Cardiac muscle cell (in vitro differentiated cells and primary cell): ENCODE measurements at regions not wholly inside any gene's neighbourhood (a gene's known extent, or its start where the extent isn't known, plus 50 kb on each side); places are given as distances from the start of the nearest gene placed in this dataset.

Experiments
- DNase-seq, 2 donors: peaks; one replicate each; pipeline versions ENCODE4 v3.0.0 to v3.0.0-alpha.2; 2010 to 2017; ENCODE audit warnings: low read depth in 1 of 2, low spot score in 1 of 2
- H3K27ac ChIP-seq: fragments of 200-600 bp; sonication (generic); 2 replicates; pipeline ENCODE4 v1.5.1; 2016
- H3K27me3 ChIP-seq: fragments of 200-600 bp; sonication (generic); 2 replicates; pipeline ENCODE4 v1.6.0; 2016; ENCODE audit warnings: control low read depth
- H3K36me3 ChIP-seq: fragments of 200-600 bp; sonication (generic); 2 replicates; pipeline ENCODE4 v1.5.1; 2016; ENCODE audit warnings: control low read depth
- H3K4me1 ChIP-seq: fragments of 200-600 bp; sonication (generic); 2 replicates; pipeline ENCODE4 v1.8.1; 2017; ENCODE audit warnings: low read depth, mild to moderate bottlenecking, mixed run types
- H3K4me3 ChIP-seq: fragments of 200-600 bp; sonication (generic); 2 replicates; pipeline ENCODE4 v1.5.1; 2016; ENCODE audit warnings: mild to moderate bottlenecking
- H3K9me3 ChIP-seq: fragments of 200-600 bp; sonication (generic); 2 replicates; pipeline ENCODE4 v1.5.1; 2017; ENCODE audit warnings: low read depth, mild to moderate bottlenecking, control low read depth
- TF ChIP-seq, protein P1 (sequence below): IDR thresholded peaks from 2 replicates; pipeline ENCODE4 v1.5.1; 2012; ENCODE audit warnings: low read depth, mild to moderate bottlenecking, low read length

DNA sequence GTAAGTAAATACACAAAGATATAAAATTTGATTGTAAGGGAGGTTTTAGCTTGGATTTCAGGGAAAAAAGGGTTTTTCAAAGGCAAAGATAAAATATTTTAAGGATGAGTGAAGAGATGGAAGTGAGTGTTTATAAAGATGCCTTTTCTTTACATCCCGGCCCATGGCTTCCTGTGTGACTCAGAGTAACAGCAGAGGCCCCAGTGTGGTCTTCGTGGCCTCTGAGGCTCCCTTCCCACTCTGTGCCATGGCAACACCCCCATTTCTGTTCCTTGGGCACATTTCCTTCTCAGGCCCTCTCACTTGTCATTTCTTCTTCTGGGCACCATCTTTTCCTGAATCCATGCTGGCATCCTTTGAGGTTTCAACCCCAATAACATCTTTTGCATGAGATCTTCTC, 92.6 kb upstream of the TMEM18 start:
- H3K4me1 ChIP-seq: no peaks in the 10 kb centered on the region
- H3K27ac ChIP-seq: no peak overlapping the region
- H3K4me3 ChIP-seq: no peak overlapping the region
- no peaks in the 10 kb centered on the region for H3K36me3 ChIP-seq
- H3K27me3 ChIP-seq: no peaks in the 10 kb centered on the region
- no peak for DNase-seq
- TF ChIP-seq, protein P1, sequence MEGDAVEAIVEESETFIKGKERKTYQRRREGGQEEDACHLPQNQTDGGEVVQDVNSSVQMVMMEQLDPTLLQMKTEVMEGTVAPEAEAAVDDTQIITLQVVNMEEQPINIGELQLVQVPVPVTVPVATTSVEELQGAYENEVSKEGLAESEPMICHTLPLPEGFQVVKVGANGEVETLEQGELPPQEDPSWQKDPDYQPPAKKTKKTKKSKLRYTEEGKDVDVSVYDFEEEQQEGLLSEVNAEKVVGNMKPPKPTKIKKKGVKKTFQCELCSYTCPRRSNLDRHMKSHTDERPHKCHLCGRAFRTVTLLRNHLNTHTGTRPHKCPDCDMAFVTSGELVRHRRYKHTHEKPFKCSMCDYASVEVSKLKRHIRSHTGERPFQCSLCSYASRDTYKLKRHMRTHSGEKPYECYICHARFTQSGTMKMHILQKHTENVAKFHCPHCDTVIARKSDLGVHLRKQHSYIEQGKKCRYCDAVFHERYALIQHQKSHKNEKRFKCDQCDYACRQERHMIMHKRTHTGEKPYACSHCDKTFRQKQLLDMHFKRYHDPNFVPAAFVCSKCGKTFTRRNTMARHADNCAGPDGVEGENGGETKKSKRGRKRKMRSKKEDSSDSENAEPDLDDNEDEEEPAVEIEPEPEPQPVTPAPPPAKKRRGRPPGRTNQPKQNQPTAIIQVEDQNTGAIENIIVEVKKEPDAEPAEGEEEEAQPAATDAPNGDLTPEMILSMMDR: no peak
- no peaks in the 10 kb centered on the region for H3K9me3 ChIP-seq

DNA sequence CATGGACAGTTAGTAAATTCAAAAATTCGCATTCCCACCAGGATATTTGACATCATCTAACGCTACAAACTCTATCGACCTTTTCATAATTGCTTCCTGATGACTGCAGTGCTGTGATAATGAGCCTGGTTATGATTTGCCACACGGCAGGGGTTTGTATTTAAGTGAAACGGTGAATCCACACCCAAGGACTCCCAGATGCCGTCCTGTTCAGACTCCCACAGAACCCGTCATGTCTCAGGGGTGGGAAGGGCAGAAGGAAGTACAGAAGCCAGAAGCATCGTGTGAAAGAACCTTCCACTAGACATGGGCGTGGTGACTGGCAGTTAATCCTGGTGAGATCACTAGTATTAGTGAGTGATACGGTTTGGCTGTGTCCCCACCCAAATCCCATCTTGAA, 91.2 kb upstream of the TMEM18 start:
- DNase-seq: no peak
- TF ChIP-seq, protein P1: no peak
- Histone ChIP-seq H3K9me3 (no peaks in the 10 kb centered on the region), H3K27ac (no peak overlapping the region), H3K36me3 (no peaks in the 10 kb centered on the region), H3K4me1 (no peaks in the 10 kb centered on the region), H3K4me3 (no peak overlapping the region), H3K27me3 (no peaks in the 10 kb centered on the region)

DNA sequence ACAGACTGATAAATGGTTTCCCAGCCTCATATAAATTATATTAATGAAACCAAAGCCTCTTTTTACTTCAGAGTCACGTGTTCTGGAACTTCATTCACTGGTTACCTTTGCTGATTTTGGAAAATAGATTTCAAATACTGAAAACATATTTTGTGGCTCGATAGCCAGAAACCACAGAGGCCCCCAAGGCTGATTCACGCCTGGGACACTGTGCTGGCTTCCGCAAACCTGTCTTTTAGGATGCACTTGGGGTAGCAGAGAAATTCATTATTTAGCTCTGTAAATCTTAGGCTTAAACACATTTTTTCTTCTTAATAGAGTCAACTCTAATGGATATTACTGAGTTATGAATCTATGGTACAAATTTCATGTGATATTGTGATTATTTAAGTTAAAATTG, 90.7 kb upstream of the TMEM18 start:
- Histone ChIP-seq H3K9me3 (no peaks in the 10 kb centered on the region), H3K4me3 (no peak overlapping the region), H3K4me1 (no peaks in the 10 kb centered on the region), H3K27ac (no peak overlapping the region), H3K36me3 (no peaks in the 10 kb centered on the region), H3K27me3 (no peaks in the 10 kb centered on the region)
- TF ChIP-seq, protein P1: no peak
- no peak for DNase-seq

DNA sequence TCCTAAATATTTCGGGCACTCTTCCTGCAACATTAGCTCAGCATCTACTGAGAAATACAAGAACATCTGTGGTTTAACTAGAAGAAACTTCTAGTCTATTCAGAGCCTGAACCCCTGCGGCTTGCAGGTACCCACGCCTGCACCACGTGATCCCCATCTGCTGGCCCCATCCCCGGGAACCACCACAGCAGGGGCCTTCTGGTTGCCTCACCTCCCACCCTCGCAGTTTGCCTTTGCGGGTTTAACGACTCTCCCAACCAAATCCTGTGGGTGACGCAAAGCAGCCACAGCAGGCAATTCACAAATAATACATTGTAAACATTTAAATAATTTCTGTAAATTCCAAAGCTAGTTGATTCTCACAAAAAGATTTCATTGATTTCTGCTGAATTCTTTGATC, 90.2 kb upstream of the TMEM18 start:
- Histone ChIP-seq H3K27me3 (no peaks in the 10 kb centered on the region), H3K4me1 (no peaks in the 10 kb centered on the region), H3K36me3 (no peaks in the 10 kb centered on the region), H3K4me3 (no peak overlapping the region), H3K9me3 (no peaks in the 10 kb centered on the region), H3K27ac (no peak overlapping the region)
- TF ChIP-seq, protein P1: no peak
- DNase-seq: no peak

DNA sequence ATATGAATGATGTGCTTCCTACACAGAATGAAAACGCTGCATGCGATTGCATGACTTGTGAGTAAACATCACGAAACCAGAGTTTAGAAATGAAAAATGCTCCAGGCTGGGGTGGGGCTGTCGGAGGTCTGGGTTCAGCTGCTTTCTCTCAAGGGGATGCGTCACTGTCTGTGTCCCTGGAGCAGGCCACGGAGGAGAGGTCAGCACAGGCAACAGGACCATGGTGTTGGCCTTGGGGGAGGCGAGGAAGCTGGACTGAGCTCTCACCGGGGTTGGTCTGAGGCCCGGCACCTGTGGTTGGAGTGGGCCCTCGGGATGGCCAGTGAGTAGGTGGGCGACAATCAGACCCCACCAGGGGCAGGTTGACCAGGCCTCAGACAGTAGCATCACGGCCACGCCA, 89.0 kb upstream of the TMEM18 start:
- no peaks in the 10 kb centered on the region for H3K9me3 ChIP-seq
- H3K36me3 ChIP-seq: no peaks in the 10 kb centered on the region
- H3K4me3 ChIP-seq: no peak overlapping the region
- no peaks in the 10 kb centered on the region for H3K27me3 ChIP-seq
- DNase-seq: no peak
- TF ChIP-seq, protein P1: no peak
- H3K4me1 ChIP-seq: no peaks in the 10 kb centered on the region
- no peak overlapping the region for H3K27ac ChIP-seq

DNA sequence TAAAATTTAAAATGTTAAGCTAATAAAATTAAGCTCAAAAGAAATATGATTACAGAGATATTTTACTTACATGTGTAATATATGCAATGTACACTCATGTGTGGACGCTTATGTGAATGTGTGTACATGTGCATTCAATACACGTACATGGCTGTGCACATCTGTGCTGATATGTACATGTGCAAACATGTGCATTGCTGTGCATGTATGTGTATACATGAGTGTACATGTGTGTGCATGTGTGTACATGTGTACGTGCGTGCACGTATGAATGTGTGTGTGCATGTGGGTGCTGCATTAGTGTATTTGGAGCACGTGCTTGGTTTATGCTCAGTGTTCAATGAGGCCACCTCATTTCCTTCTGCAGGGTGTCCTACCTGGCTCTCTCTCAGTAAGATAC, 88.2 kb upstream of the TMEM18 start:
- H3K27ac ChIP-seq: no peak overlapping the region
- no peaks in the 10 kb centered on the region for H3K27me3 ChIP-seq
- TF ChIP-seq, protein P1: no peak
- H3K36me3 ChIP-seq: no peaks in the 10 kb centered on the region
- no peaks in the 10 kb centered on the region for H3K4me1 ChIP-seq
- no peaks in the 10 kb centered on the region for H3K9me3 ChIP-seq
- H3K4me3 ChIP-seq: no peak overlapping the region
- no peak for DNase-seq
